GM12892 (cell line): ENCODE measurements at regions not wholly inside any gene's neighbourhood (a gene's known extent, or its start where the extent isn't known, plus 50 kb on each side); places are given as distances from the start of the nearest gene placed in this dataset.
"Not testable (repeated sequence)": the region's sequence is repeated elsewhere in the genome, so short reads cannot be mapped to it uniquely, and the experiment has no call there.

Source experiments
- DNase-seq: peaks from one replicate; pipeline ENCODE4 v3.0.0; 2011; ENCODE audit not compliant: insufficient read length
- FAIRE-seq: peaks from 2 replicates; lab custom pipeline; 2011; peaks lifted over from hg19 to GRCh38; lab: Jason Lieb, UNC
- POLR2A ChIP-seq: IDR thresholded peaks from 2 replicates; pipeline ENCODE4 v1.6.1; 2011; ENCODE audit warnings: low read depth, low read length, control low read depth
- POLR2AphosphoS5 ChIP-seq: IDR thresholded peaks from 2 replicates; pipeline ENCODE4 v1.6.1; 2011; ENCODE audit warnings: low read depth, low read length, control low read depth
- TAF1 ChIP-seq: IDR thresholded peaks from 2 replicates; pipeline ENCODE4 v1.6.1; 2011; ENCODE audit warnings: low read depth, mild to moderate bottlenecking, control low read depth, low read length, borderline replicate concordance

DNA sequence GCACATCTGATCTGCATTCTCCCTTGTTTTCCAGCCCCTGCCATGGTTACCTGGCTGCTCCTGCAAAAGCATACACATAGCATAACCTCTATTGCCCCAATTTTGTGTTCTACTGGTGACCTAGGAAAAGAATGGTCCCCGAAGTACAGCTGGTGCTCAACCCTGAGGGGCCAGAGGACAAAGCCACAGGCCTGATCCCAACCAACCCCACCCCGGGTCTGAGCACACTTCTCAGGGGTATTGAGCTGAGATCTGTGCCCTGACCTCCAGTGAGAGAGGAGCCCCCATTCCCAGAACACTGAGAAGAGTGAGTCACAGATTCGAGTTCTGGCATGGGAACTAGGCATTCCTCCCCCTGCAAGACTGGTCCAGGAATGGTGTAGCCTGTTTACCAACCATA, 465.5 kb upstream of the ACTRT1 start:
- no peak for FAIRE-seq
- TF ChIP-seq POLR2A (no peak), TAF1 (no peak)
- DNase-seq: no peak

DNA sequence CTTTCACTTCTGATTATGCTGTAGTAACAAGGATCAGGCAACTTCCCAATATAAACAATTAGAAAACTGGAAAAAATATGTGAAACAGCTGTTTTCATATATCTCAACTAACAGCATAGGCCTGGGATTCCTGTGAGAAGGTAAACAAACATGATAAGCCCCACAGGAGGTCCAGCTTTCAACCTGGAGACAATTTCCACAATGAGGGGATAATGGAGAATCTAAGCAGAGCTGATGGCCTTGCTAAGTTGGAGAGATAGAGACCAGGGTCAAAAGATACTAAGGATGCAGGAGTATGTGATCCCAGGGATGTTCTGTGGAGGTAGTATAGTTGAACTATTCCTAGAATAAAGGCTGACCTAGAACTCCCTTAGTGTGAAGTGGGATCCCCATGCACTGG, 452.3 kb upstream of the ACTRT1 start:
- TF ChIP-seq TAF1: no peak
- TF ChIP-seq POLR2AphosphoS5: no peak
- TF ChIP-seq POLR2A: no peak
- DNase-seq (no peak), FAIRE-seq (no peak)

DNA sequence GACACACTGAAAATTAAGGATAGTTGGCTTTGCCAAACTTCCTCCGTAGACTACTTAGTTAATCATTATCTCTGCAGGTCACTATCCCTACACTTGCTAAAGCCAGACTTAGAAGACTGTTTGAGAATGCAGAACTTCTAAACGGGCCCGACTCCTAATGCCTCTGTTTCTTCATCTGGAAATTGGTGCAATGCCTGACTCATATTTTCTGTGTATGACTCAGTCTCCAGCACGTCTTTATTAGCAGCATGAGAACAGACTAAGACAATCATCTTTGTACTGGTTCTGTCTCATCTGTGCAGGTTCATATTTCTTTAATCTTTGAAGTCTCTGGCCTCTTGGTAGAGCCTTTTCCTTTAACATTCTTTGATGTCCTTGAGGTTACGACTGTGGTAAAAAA, 411.9 kb upstream of the ACTRT1 start:
- no peak for TF ChIP-seq POLR2A
- TF ChIP-seq TAF1: no peak
- no peak for DNase-seq
- FAIRE-seq: no peak

DNA sequence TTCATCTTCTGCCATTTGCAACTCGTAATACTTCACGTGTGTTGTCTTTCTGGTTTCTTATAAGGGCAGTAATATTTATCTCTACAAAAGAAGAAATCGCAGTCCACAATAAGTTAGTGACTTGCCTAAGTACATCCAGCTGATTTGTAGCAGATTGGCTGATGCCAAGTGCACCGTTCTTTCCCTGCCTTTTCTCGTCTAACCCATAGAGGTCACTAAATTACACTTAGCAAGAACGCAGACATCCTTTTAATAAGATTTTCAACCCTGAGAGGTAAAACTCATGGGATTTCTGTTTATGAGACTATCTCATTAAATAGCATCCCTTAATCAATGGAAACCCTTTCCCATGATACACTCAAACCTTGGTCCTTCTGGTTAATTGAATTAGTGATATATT, 408.6 kb upstream of the ACTRT1 start:
- DNase-seq: no peak
- TF ChIP-seq POLR2A: no peak
- no peak for TF ChIP-seq POLR2AphosphoS5
- no peak for TF ChIP-seq TAF1

DNA sequence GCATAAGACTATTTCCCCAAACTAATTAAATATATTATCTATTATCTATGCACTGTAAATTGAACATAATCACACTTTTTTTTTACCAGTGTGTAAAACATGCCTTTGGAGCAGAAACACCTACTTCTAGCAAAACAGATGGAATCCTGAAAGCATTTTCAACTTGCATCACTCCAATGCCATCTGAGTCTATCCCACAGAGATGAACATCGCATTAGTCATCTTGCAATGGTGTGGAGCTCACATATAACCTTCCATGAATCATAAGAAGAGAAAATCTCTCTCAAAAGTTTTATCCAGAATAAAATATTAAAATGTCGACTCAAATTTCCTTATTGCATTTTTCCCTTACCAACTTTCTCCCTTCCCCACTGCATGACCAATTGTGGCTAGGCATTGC, 406.7 kb upstream of the ACTRT1 start:
- FAIRE-seq: no peak
- TF ChIP-seq POLR2AphosphoS5 (no peak), TAF1 (no peak), POLR2A (no peak)
- no peak for DNase-seq

More for the DNA sequence above, 408.6 kb upstream of the ACTRT1 start:
- FAIRE-seq: no peak

DNA sequence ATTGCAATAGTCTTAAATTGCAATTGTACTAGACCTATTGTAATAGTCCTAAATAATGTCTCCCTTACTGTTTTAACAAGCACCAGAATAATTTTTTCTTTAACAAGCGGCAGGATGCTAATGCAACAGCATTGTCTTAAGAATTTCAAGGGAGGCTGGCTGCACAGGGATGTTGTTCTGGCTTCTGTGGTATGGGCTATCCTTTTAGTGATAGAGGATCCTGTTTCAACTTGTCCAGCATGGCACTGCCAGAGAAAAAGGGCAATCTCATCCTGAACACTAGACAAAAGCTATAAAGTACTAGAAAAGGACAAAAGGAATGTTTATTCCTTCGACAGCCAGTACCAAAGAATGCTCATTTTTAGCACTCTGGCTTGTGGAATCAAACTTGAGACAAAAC, 405.5 kb upstream of the ACTRT1 start:
- TF ChIP-seq TAF1: no peak
- TF ChIP-seq POLR2A: no peak
- no peak for TF ChIP-seq POLR2AphosphoS5
- DNase-seq: no peak
- FAIRE-seq: no peak

DNA sequence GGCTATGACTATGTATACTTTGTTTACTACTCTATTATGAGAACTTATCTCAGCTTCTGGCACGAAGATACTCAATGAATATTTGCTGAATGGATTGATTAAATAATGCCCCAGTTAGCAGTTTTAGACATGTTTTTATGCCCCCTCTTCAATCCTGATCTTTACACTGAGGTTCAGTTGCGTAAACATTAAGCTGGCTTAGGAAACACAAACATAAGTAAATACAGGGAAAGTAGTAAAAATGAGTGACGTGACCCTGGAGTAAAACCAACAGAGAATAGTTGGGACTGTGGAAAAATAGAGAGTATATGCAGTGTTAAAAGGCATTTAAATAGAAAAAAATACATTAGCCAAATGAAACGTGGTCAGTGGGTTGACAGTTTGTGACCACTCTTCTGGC, 387.0 kb upstream of the ACTRT1 start:
- no peak for TF ChIP-seq POLR2A
- TF ChIP-seq POLR2AphosphoS5: no peak
- TF ChIP-seq TAF1: no peak
- DNase-seq (no peak), FAIRE-seq (no peak)

DNA sequence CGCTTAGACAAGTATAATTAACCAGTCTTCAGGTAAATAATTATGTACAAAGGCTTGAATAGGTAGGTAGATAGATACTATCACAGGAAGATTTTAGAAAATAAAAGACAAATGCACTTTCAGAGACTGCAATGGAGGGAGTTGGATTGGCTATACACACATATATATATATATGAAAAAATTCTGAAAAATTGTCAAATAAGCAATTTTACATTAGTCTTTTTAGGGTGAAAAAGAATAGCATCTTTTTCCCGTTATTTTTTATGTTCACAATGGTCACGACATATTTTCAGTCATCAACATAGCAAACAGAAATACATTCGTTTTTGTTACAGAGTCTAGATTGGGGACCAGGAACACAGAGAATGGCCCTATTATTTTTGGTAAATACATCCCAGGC, 385.9 kb upstream of the ACTRT1 start:
- no peak for FAIRE-seq
- DNase-seq: no peak
- TF ChIP-seq TAF1: no peak
- no peak for TF ChIP-seq POLR2AphosphoS5
- no peak for TF ChIP-seq POLR2A

DNA sequence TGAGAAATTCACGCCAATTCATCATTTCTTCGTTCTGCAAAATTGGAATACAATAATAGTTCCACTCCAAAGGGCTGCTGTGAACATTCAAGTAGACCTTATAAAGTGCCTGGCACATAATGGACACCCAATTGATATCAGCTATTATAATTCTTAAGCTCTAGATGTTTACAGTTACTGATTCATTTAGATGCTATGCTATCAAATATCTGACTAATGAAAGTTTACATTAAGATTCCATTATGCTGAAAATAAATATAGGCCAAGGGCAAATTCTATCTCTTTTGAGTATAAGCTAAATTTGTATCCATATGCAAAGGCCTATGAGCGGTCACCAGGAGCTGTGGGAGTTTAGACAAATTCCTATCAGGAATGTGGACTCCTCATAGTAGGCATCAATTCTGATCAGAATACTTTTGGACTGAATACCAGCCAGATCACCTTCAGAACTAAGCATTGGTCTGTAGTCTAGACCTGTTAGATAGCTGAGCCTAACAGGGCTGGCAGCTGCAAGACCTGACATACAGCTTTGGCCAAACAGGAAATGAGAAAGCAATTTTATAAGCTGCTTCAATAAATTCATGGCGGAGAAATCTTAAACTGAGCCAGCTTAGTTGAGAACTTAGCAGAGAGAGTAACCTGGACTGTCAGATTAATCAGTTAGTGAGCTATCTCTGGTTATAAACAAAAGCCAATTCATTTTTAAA, 384.3 kb upstream of the ACTRT1 start:
- no peak for DNase-seq
- no peak for FAIRE-seq
- no peak for TF ChIP-seq POLR2AphosphoS5
- no peak for TF ChIP-seq TAF1
- no peak for TF ChIP-seq POLR2A

DNA sequence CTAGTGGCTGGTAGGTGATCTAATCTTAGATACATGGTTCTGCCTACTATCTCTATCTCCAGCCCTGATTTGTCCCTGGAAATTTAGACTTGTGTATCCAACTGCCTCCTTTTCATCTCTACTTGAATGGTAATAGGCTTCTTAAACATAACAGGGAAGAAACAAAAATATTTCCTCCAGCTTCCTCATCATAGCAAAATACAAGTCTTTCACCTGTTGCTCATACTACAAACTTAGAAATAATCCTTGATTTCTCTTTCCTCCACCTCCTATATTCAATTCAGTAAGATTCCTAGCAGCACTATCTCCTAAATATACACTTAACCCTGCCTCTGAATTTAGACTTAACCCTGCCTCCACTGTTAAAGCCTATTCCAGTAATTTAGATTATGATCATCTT, 373.3 kb upstream of the ACTRT1 start:
- TF ChIP-seq POLR2A (no peak), TAF1 (no peak), POLR2AphosphoS5 (no peak)
- DNase-seq (no peak), FAIRE-seq (no peak)

DNA sequence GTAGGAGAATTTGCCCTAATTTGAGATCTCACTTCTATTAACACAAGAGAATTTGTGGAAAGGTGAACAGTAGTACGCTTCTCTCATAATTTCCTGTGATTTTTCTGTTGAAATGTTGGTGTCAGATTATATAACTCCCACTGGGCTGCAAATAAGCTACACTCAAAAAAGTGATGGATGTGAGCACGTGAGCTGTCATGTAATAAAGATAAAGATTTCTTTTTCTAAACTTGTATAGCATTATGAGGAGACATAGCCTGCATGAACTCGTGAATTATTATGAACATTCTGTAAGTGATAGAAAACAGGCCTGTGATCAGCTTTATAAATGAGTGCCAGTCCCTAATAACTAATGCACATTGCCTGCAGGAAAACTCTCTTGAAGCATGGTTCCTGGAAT, 356.6 kb upstream of the ACTRT1 start:
- FAIRE-seq: no peak
- TF ChIP-seq POLR2A (no peak), POLR2AphosphoS5 (no peak), TAF1 (no peak)
- no peak for DNase-seq

DNA sequence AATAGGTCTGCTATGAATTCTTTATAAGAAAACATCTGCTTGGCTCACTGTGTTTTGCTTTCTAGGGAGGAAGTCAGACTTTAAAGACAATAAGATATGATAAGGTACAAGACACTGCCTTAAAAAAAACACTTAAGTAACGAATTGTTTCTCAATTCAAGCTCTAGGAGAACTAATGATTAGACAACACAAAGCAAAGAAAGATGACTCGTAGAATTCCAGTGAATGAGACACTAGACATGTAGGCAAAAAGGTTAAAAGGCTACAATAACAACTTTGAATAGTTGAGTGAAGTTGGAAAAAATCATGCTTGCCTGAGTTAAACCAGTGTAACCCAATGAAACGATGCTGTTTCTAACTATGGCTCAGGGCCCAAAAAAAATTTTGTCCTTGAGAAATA, 344.4 kb upstream of the ACTRT1 start:
- FAIRE-seq: no peak
- DNase-seq: no peak
- TF ChIP-seq TAF1 (no peak), POLR2AphosphoS5 (no peak), POLR2A (no peak)

DNA sequence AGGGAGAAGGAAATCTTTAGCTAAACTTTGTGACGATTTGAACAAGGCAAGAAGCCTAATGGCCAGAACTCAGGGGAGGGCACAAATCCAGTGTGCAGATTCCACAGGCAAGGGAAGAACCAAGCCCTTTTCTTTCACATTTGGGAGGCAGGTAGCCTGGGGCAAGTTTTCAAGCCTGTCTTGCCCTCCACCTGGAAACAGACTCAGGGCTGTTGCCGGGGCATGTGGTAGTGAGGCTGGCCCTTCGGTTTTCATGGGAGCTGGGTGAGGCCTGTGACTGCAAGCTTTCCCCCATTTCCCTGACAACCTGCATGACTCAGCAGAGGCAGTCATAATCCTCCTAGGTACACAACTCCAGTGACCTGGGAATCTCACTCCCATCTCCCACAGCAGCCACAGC, 331.6 kb upstream of the ACTRT1 start:
- not testable (repeated sequence) for FAIRE-seq, DNase-seq
